Peyer's patch (tissue), 4 donors: ENCODE measurements at regions not wholly inside any gene's neighbourhood (a gene's known extent, or its start where the extent isn't known, plus 50 kb on each side); places are given as distances from the start of the nearest gene placed in this dataset.
"Not testable (repeated sequence)": the region's sequence is repeated elsewhere in the genome, so short reads cannot be mapped to it uniquely, and the experiment has no call there.

Experiments
- CTCF ChIP-seq, 6 experiments: fragments of 450-650 bp in 4 of 6; fragments of 200-600 bp in 2 of 6; sonication (generic) in 1 of 6; IDR thresholded peaks; one replicate each; pipeline ENCODE4 v1.5.1; 2017 to 2019; ENCODE audit warnings: antibody characterized with exemption in 6 of 6, mild to moderate bottlenecking in 3 of 6, moderate library complexity in 1 of 6
- POLR2A ChIP-seq, 2 donors: fragments of 450-650 bp; IDR thresholded peaks; one replicate each; pipeline ENCODE4 v1.5.1; 2017; ENCODE audit warnings: antibody characterized with exemption in 2 of 2, mild to moderate bottlenecking in 2 of 2, moderate library complexity in 2 of 2

- not testable (repeated sequence) for TF ChIP-seq CTCF, POLR2A (IDR thresholded peaks at IDR 0.05)
These were observed 1909.2 kb downstream of the ARAP2 start for GRCh38 chr4:34335156-34335555.
